OCI-LY7 (cell line): ENCODE measurements at regions not wholly inside any gene's neighbourhood (a gene's known extent, or its start where the extent isn't known, plus 50 kb on each side); places are given as distances from the start of the nearest gene placed in this dataset.

Source experiments
- CTCF ChIP-seq: fragments of 200-600 bp; sonication (generic); conservative IDR thresholded peaks from 2 replicates; pipeline ENCODE4 v1.5.1; 2014; ENCODE audit warnings: mild to moderate bottlenecking, antibody characterized with exemption, low read length, moderate library complexity, mixed read lengths
- EZH2phosphoT487 ChIP-seq: fragments of 200-600 bp; sonication (generic); IDR thresholded peaks from 2 replicates; pipeline ENCODE4 v1.6.1; 2018; ENCODE audit warnings: low read depth, borderline replicate concordance, mild to moderate bottlenecking, mixed run types, antibody characterized with exemption, low read length, moderate library complexity, mixed read lengths

GRCh38 chr1:67956116-67956515 lies 94.3 kb downstream of the DIRAS3 start:
- TF ChIP-seq CTCF (no peak), EZH2phosphoT487 (no peak)
